ENCODE measurements at regions not wholly inside any gene's neighbourhood (a gene's known extent, or its start where the extent isn't known, plus 50 kb on each side); places are given as distances from the start of the nearest gene placed in this dataset.

DNA sequence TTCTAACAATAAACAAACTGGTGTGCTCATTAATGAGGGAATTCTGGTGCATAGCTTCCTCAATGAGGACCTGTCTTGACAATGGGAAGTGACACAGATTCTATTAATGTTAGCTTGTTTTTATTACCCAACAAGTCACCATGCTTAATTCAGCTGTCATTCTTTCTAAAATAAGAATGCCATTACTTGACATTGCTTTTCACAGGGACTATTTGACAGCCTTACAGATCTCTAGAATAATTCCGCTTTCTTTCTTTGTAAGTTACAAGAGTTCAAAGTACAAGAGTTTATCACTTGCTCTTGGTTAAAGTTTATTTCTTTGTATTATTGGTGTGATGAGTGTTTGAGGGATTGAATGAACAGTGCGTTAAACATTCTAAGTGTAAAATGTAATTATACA lies 127.0 kb upstream of the COL5A2 start:
- TF ChIP-seq, protein P1, sequence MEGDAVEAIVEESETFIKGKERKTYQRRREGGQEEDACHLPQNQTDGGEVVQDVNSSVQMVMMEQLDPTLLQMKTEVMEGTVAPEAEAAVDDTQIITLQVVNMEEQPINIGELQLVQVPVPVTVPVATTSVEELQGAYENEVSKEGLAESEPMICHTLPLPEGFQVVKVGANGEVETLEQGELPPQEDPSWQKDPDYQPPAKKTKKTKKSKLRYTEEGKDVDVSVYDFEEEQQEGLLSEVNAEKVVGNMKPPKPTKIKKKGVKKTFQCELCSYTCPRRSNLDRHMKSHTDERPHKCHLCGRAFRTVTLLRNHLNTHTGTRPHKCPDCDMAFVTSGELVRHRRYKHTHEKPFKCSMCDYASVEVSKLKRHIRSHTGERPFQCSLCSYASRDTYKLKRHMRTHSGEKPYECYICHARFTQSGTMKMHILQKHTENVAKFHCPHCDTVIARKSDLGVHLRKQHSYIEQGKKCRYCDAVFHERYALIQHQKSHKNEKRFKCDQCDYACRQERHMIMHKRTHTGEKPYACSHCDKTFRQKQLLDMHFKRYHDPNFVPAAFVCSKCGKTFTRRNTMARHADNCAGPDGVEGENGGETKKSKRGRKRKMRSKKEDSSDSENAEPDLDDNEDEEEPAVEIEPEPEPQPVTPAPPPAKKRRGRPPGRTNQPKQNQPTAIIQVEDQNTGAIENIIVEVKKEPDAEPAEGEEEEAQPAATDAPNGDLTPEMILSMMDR (IDR thresholded peaks at IDR 0.05): no peak
- ATAC-seq: no peak

DNA sequence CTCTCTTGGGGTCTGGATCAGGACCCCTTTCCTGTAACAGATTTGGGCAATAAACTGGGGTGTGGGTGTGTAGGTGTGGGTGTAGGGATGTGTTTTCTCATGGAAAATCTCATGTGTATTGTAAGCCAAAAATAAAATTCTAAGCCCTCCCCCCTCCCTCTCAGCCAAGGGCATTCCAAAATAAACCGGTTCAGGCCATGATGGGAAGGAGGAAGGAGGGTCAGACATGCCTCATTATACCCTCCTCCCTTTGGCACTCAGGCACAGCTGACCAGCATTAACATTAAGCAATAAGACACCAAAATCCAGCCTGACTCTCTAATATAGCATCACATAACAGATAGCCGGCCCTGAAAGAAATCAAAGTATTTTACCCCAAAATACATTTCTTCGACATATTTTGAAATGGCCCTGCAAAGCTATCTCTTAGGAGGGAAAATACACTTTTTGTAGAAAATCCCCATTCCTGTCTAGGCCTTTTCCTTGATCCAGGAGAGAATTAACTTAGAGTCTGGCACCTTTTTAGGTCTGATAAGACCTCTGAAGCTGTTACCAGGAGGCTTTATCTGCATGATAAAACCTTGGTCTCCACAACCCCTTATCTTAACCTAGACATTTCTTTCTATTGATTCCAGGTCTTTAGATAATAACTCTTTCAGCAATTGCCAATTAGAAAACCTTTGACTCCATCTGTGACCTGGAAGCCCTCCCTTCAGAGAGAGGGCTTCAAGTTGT lies 128.7 kb upstream of the COL5A2 start:
- ATAC-seq: no peak
- no peak overlapping the region for H3K27ac ChIP-seq
- TF ChIP-seq, protein P1 (IDR thresholded peaks at IDR 0.05): no peak
- DNase-seq: no peak
- intact Hi-C loops (cut with DNase I): no loop called here
- H3K36me3 ChIP-seq: no peaks in the 10 kb centered on the region
- no peak overlapping the region for H3K4me3 ChIP-seq
- no peaks in the 10 kb centered on the region for H3K4me1 ChIP-seq
- no peaks in the 10 kb centered on the region for H3K27me3 ChIP-seq
- no peaks in the 10 kb centered on the region for H3K9me3 ChIP-seq

More for the DNA sequence above, 127.0 kb upstream of the COL5A2 start:
- no peaks in the 10 kb centered on the region for H3K36me3 ChIP-seq
- no peaks in the 10 kb centered on the region for H3K9me3 ChIP-seq
- intact Hi-C loops (cut with DNase I): no loop called here
- H3K4me1 ChIP-seq: no peaks in the 10 kb centered on the region
- no peaks in the 10 kb centered on the region for H3K27me3 ChIP-seq
- DNase-seq: no peak
- no peak overlapping the region for H3K4me3 ChIP-seq
- H3K27ac ChIP-seq: no peak overlapping the region

DNA sequence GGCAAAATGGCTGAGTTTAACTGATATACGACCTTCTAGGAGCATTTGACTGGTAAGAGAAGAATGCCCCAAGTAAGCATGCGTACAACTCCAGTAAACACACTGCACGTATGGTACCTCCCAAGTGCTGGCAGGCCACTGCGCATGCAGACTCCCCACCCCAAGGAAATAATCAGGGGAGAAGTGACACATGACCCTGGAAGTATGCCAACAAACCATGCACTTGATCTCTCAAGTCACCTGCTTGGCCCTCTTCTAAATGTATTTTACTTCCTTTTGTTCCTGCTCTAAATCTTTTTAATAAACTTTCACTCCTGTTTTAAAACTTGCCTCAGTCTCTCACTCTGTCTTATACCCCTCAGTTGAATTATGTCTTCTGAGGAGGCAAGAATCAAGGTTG lies 129.8 kb upstream of the COL5A2 start:
- ATAC-seq: no peak

DNA sequence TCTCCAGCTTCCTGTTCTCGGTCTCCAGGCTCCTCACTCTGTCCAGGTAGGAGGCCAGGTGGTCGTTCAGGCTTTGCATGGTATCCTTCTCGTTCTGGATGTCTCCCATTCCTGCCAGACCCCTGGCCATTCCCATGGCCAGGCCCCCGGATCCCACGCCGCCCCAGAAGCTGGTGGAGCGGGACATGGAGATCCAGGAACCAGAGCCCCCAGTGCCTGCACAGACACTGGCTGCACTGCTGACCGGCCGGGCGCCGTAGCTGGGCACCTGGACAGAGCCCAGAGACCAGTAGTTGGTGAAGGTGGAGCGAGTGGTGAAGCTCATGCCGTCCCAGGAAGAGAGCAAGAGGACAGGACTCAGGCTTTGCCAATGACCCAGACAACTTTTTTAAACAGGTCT lies 129.1 kb upstream of the WDR75 start:
- H3K4me3 ChIP-seq: no peak overlapping the region
- H3K27me3 ChIP-seq: no peaks in the 10 kb centered on the region
- no peaks in the 10 kb centered on the region for H3K9me3 ChIP-seq
- H3K36me3 ChIP-seq: no peaks in the 10 kb centered on the region
- intact Hi-C loops (cut with DNase I): no loop called here
- no peaks in the 10 kb centered on the region for H3K4me1 ChIP-seq
- ATAC-seq: no peak
- H3K27ac ChIP-seq: no peak overlapping the region
- TF ChIP-seq, protein P1 (IDR thresholded peaks at IDR 0.05): no peak
- DNase-seq: peak in 1 of 4 donors; percentile 67

More for the DNA sequence above, 129.8 kb upstream of the COL5A2 start:
- no peaks in the 10 kb centered on the region for H3K4me1 ChIP-seq
- H3K36me3 ChIP-seq: no peaks in the 10 kb centered on the region
- no peaks in the 10 kb centered on the region for H3K9me3 ChIP-seq
- DNase-seq: no peak
- no peak overlapping the region for H3K27ac ChIP-seq
- no peaks in the 10 kb centered on the region for H3K27me3 ChIP-seq
- intact Hi-C loops (cut with DNase I): no loop called here
- TF ChIP-seq, protein P1 (IDR thresholded peaks at IDR 0.05): no peak
- H3K4me3 ChIP-seq: no peak overlapping the region

DNA sequence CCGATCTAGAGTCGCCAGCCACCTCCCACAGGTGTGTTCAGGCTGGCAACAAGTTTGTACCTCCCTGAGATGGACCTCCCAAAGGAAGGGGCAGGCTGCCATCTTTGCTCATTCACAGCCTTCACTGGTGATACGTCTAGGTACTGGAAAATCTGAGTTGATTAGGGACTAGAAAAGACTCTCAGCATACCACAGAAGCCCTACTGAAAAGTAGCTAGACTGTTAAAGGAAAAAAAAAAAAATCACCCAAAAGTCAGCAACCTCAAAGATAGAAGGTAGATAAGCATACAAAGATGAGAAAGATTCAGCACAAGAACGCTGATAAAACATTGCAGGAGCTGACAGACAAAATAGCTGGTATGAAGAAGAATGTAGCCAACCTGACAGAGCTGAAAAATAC lies 128.6 kb upstream of the WDR75 start:
- no peaks in the 10 kb centered on the region for H3K36me3 ChIP-seq
- H3K27me3 ChIP-seq: no peaks in the 10 kb centered on the region
- TF ChIP-seq, protein P1 (IDR thresholded peaks at IDR 0.05): no peak
- ATAC-seq (no peak), DNase-seq (no peak)
- no peak overlapping the region for H3K4me3 ChIP-seq
- no peaks in the 10 kb centered on the region for H3K9me3 ChIP-seq
- intact Hi-C loops (cut with DNase I): no loop called here
- no peak overlapping the region for H3K27ac ChIP-seq
- no peaks in the 10 kb centered on the region for H3K4me1 ChIP-seq

All from left lung (tissue), 4 donors.